Ishikawa (cell line): ENCODE measurements at regions not wholly inside any gene's neighbourhood (a gene's known extent, or its start where the extent isn't known, plus 50 kb on each side); places are given as distances from the start of the nearest gene placed in this dataset.

ENCODE experiments used
- CEBPB ChIP-seq: IDR thresholded peaks from 2 replicates; pipeline ENCODE4 v1.6.1; 2012
- CREB1 ChIP-seq: IDR thresholded peaks from 2 replicates; pipeline ENCODE4 v1.6.1; 2012; ENCODE audit warnings: low read depth
- EGR1 ChIP-seq: IDR thresholded peaks from 2 replicates; pipeline ENCODE4 v1.6.1; 2012
- EP300 ChIP-seq: IDR thresholded peaks from 2 replicates; pipeline ENCODE4 v1.6.1; 2012; ENCODE audit warnings: borderline replicate concordance
- FOXM1 ChIP-seq: IDR thresholded peaks from 2 replicates; pipeline ENCODE4 v1.6.1; 2012; ENCODE audit warnings: low read depth, borderline replicate concordance
- MAX ChIP-seq: IDR thresholded peaks from 2 replicates; pipeline ENCODE4 v1.6.1; 2012
- NFIC ChIP-seq: IDR thresholded peaks from 2 replicates; pipeline ENCODE4 v1.6.1; 2012
- RAD21 ChIP-seq: IDR thresholded peaks from 2 replicates; pipeline ENCODE4 v1.6.1; 2012; ENCODE audit warnings: low read depth
- TAF1 ChIP-seq: IDR thresholded peaks from 2 replicates; pipeline ENCODE4 v1.6.1; 2012; ENCODE audit warnings: low read depth, mild to moderate bottlenecking
- TCF12 ChIP-seq: IDR thresholded peaks from 2 replicates; pipeline ENCODE4 v1.6.1; 2012; ENCODE audit warnings: low read depth
- TEAD4 ChIP-seq: IDR thresholded peaks from 2 replicates; pipeline ENCODE4 v1.6.1; 2012
- USF1 ChIP-seq: IDR thresholded peaks from 2 replicates; pipeline ENCODE4 v1.6.1; 2012
- YY1 ChIP-seq: IDR thresholded peaks from 2 replicates; pipeline ENCODE4 v1.6.1; 2012; ENCODE audit warnings: low read depth
- ZBTB7A ChIP-seq: IDR thresholded peaks from 2 replicates; pipeline ENCODE4 v1.6.1; 2012; ENCODE audit warnings: low read depth
- TF ChIP-seq, protein P1 (sequence below): IDR thresholded peaks from 2 replicates; pipeline ENCODE4 v1.6.1; 2012; ENCODE audit warnings: low read depth, mild to moderate bottlenecking

DNA sequence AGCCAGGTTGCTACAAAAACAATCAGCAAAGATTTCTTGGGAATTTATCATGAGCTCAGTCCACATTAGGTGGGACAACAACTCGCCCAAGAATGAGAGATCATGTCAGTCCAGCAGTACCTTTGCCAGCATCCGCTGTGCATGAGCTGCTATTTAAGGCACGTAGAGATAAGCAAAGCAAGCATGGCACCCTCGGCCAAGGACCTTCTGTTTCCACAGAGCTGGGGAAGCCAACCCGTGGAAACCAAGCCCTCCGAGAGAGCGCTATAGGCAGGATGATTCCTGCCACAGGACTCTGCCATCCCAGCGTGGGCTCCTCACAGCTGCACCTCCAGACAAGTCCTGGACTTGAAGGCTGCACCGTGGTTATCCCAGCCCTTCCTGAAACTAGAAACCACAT is 189.5 kb upstream of the PPP1R26 start:
- TF ChIP-seq USF1 (no peak), EGR1 (no peak), NFIC (no peak), RAD21 (no peak), MAX (no peak), ZBTB7A (no peak), FOXM1 (no peak), TAF1 (no peak), YY1 (no peak), TCF12 (no peak), CEBPB (no peak), TEAD4 (no peak)

GRCh38 chr9:135290566-135290965 is 189.0 kb upstream of the PPP1R26 start:
- TF ChIP-seq TAF1 = no peak
- TF ChIP-seq FOXM1 = no peak
- TF ChIP-seq EGR1 = no peak
- TF ChIP-seq, protein P1, sequence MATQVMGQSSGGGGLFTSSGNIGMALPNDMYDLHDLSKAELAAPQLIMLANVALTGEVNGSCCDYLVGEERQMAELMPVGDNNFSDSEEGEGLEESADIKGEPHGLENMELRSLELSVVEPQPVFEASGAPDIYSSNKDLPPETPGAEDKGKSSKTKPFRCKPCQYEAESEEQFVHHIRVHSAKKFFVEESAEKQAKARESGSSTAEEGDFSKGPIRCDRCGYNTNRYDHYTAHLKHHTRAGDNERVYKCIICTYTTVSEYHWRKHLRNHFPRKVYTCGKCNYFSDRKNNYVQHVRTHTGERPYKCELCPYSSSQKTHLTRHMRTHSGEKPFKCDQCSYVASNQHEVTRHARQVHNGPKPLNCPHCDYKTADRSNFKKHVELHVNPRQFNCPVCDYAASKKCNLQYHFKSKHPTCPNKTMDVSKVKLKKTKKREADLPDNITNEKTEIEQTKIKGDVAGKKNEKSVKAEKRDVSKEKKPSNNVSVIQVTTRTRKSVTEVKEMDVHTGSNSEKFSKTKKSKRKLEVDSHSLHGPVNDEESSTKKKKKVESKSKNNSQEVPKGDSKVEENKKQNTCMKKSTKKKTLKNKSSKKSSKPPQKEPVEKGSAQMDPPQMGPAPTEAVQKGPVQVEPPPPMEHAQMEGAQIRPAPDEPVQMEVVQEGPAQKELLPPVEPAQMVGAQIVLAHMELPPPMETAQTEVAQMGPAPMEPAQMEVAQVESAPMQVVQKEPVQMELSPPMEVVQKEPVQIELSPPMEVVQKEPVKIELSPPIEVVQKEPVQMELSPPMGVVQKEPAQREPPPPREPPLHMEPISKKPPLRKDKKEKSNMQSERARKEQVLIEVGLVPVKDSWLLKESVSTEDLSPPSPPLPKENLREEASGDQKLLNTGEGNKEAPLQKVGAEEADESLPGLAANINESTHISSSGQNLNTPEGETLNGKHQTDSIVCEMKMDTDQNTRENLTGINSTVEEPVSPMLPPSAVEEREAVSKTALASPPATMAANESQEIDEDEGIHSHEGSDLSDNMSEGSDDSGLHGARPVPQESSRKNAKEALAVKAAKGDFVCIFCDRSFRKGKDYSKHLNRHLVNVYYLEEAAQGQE = no peak
- no peak for TF ChIP-seq ZBTB7A
- no peak for TF ChIP-seq MAX
- no peak for TF ChIP-seq NFIC
- no peak for TF ChIP-seq YY1
- no peak for TF ChIP-seq RAD21
- TF ChIP-seq CEBPB = no peak
- TF ChIP-seq TEAD4 = no peak
- TF ChIP-seq CREB1 = no peak
- no peak for TF ChIP-seq USF1

DNA sequence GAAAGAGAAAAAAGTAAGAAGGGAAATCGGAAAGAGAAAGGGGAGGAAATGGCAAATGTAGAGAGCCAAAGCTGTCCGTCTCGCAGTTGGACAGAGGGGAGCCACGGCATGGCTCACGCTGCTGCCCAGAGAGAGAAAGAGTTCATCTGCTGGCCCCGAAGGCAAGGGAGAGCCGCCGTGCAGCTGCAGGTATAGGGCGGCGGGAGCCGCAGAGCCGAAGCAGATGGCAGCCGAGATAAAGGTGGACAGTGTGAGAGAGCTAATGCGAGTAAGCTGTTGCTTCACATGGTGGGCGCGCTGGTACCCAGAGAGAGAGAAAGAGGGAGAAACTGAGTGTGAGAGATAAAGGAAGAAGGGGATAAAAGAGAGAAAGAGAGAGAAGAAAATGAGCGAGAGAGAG is 188.4 kb upstream of the PPP1R26 start:
- TF ChIP-seq, protein P1 = no peak
- TF ChIP-seq EP300 (no peak), CEBPB (no peak), ZBTB7A (no peak), NFIC (no peak), TAF1 (no peak), YY1 (no peak), MAX (no peak), EGR1 (no peak), RAD21 (no peak), TCF12 (no peak), FOXM1 (no peak), USF1 (no peak), TEAD4 (no peak), CREB1 (no peak)

DNA sequence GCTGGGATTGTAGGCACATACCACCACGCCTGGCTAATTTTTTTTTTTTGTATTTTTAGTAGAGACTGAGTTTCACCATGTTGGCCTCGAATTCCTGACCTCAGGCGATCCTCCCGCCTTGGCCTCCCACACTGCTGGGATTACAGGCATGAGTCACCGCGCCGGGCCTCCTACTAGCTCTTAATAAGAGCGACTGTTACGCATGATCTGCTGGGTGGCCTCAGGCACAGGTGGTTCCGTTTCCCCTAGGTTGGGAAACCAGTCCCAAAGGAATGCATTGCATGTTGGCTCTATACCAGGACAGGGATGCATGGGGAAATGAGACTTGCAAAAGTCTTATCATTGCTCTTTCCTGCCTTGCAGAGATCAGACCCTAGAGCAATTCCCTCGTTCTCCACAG is 184.7 kb upstream of the PPP1R26 start:
- TF ChIP-seq TAF1 (no peak), RAD21 (no peak), USF1 (no peak), EGR1 (no peak), CEBPB (no peak), FOXM1 (no peak), TCF12 (no peak), TEAD4 (no peak), YY1 (no peak), NFIC (no peak), EP300 (no peak), CREB1 (no peak), ZBTB7A (no peak)
- TF ChIP-seq, protein P1 = no peak
